ENCODE measurements at regions not wholly inside any gene's neighbourhood (a gene's known extent, or its start where the extent isn't known, plus 50 kb on each side); places are given as distances from the start of the nearest gene placed in this dataset.

DNA sequence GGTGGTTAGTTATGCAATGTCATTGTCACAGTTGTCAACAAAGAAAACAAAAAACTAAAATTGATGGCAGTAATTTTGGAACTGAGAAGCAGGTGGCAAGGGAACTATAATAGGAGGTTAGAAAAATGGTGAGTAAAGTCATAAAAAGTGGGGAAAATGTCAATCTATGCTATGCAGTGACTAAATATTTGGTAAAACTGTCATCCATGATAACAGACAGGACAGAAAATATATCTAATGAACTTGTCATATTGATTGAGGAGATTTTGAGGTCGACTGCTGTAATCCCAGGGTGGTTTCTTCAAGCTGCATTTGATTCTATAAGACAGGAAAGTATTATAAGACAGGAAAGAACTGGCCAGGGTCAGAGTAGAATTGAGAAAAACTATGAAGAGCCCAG lies 998.4 kb downstream of the IGSF11 start:
- H3K4me1 ChIP-seq (ENCODE audit: insufficient read depth, low read length) = no peaks in the 10 kb centered on the region
- no peaks in the 10 kb centered on the region for H3K36me3 ChIP-seq (ENCODE audit: insufficient read depth, low read length)
- H3K4me3 Mint-ChIP-seq = no peak overlapping the region
- ChIA-PET CTCF (no interaction called here), POLR2A (no interaction called here)
- no peaks in the 10 kb centered on the region for H3K36me3 Mint-ChIP-seq
- no peaks in the 10 kb centered on the region for H3K27me3 ChIP-seq (ENCODE audit: insufficient read depth, low read length, poor library complexity, severe bottlenecking)
- peaks cover 14 to 38% (median 17%) of the 10 kb centered on the region in 5 donors for H3K9me3 Mint-ChIP-seq
- H3K27me3 Mint-ChIP-seq = no peaks in the 10 kb centered on the region
- DNase-seq = no peak
- H3K27ac Mint-ChIP-seq = no peak overlapping the region
- no peaks in the 10 kb centered on the region for H3K9me3 ChIP-seq (ENCODE audit: low read length)
- H3K4me3 ChIP-seq (ENCODE audit: low read length) = no peak overlapping the region
- H3K27ac ChIP-seq (ENCODE audit: low read depth, low read length) = no peak overlapping the region
- H3K4me1 Mint-ChIP-seq = no peaks in the 10 kb centered on the region

DNA sequence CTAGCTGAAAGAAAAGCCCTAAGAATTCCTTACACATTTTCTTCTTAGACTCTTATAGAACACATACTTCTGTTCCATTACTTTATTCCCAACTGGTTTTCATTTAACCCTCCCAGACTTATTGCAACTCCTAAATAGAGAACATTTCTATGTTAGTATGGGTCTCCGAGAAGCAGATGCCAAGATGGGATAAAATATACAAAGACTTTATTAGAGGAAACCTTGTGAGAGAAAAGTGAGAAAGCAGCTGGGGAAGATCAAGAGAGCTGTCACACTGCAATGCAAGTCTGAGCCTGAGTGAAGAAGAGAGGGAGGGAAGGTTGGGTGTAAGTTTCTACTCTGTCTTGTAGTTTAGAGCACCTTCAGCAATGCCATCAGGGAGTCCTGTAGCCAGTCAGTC lies 979.3 kb downstream of the IGSF11 start:
- no peaks in the 10 kb centered on the region for H3K27me3 Mint-ChIP-seq
- no peak overlapping the region for H3K4me3 ChIP-seq (ENCODE audit: low read length)

DNA sequence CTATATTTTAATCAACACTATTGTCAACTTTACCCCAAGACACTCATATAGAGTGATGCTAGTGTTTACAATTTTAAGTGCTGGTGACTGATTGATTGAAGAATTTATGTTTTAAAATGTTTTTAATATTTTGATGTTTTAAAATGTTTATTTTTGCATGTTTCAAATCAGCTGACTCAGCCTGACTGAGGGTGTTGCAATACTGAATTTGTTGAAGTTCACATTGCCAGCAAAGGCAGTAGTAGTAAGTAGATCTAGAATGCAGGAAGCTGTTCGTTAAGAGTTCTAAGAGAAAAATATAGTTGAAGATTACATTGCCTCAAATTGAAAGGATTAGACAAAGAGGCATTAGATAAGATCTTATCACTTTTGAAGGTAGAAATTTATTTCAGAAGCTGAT lies 977.6 kb downstream of the IGSF11 start:
- Histone ChIP-seq H3K27me3 (ENCODE audit: insufficient read depth, low read length, poor library complexity, severe bottlenecking) (no peaks in the 10 kb centered on the region), H3K27ac (ENCODE audit: low read depth, low read length) (no peak overlapping the region), H3K4me1 (ENCODE audit: insufficient read depth, low read length) (no peaks in the 10 kb centered on the region), H3K9me3 (ENCODE audit: low read length) (peaks cover 3% of the 10 kb centered on the region), H3K4me3 (ENCODE audit: low read length) (no peak overlapping the region), H3K36me3 (ENCODE audit: insufficient read depth, low read length) (no peaks in the 10 kb centered on the region)
- Mint-ChIP-seq H3K9me3 (peaks cover 0 to 17% (median 5%) of the 10 kb centered on the region in 5 donors), H3K4me1 (no peaks in the 10 kb centered on the region), H3K4me3 (no peak overlapping the region), H3K27ac (no peak overlapping the region), H3K27me3 (no peaks in the 10 kb centered on the region), H3K36me3 (no peaks in the 10 kb centered on the region)
- DNase-seq = no peak
- CTCF ChIA-PET = no interaction called here
- POLR2A ChIA-PET = no interaction called here

More for the DNA sequence above, 979.3 kb downstream of the IGSF11 start:
- Histone ChIP-seq H3K4me1 (ENCODE audit: insufficient read depth, low read length) (no peaks in the 10 kb centered on the region), H3K36me3 (ENCODE audit: insufficient read depth, low read length) (no peaks in the 10 kb centered on the region), H3K9me3 (ENCODE audit: low read length) (no peaks in the 10 kb centered on the region), H3K27me3 (ENCODE audit: insufficient read depth, low read length, poor library complexity, severe bottlenecking) (no peaks in the 10 kb centered on the region), H3K27ac (ENCODE audit: low read depth, low read length) (no peak overlapping the region)
- no peaks in the 10 kb centered on the region for H3K4me1 Mint-ChIP-seq
- CTCF ChIA-PET = no interaction called here
- H3K9me3 Mint-ChIP-seq = peaks cover 0 to 22% (median 9%) of the 10 kb centered on the region in 5 donors
- H3K27ac Mint-ChIP-seq = no peak overlapping the region
- no peak for DNase-seq
- H3K4me3 Mint-ChIP-seq = no peak overlapping the region
- no peaks in the 10 kb centered on the region for H3K36me3 Mint-ChIP-seq
- POLR2A ChIA-PET = no interaction called here

DNA sequence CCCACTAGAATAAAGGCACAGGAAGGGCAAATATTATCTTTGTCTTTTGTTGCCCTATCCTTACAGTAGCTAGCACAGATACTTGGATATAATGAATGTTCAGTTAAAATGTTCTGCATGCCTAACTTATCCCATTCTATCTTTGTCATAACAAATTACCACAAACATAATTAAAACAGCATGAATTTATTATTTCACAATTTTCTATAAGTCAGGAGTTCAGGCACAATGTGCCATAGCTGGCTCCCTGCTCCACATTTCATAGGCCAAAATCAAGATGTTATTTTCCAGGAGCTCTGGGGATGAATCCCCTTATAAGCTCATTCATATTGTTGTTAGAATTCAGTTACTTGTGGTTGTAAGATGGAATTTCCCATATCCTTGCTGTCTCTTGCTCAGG lies 975.5 kb downstream of the IGSF11 start:
- peaks cover 3% of the 10 kb centered on the region for H3K9me3 ChIP-seq (ENCODE audit: low read length)
- no peak for DNase-seq
- no peak overlapping the region for H3K27ac Mint-ChIP-seq
- H3K36me3 Mint-ChIP-seq = no peaks in the 10 kb centered on the region
- no peaks in the 10 kb centered on the region for H3K27me3 Mint-ChIP-seq
- no peaks in the 10 kb centered on the region for H3K27me3 ChIP-seq (ENCODE audit: insufficient read depth, low read length, poor library complexity, severe bottlenecking)
- no peak overlapping the region for H3K4me3 ChIP-seq (ENCODE audit: low read length)
- H3K4me1 ChIP-seq (ENCODE audit: insufficient read depth, low read length) = no peaks in the 10 kb centered on the region
- ChIA-PET POLR2A (no interaction called here), CTCF (no interaction called here)
- no peaks in the 10 kb centered on the region for H3K4me1 Mint-ChIP-seq
- H3K27ac ChIP-seq (ENCODE audit: low read depth, low read length) = no peak overlapping the region
- no peak overlapping the region for H3K4me3 Mint-ChIP-seq
- H3K9me3 Mint-ChIP-seq = peaks cover 0 to 19% (median 7%) of the 10 kb centered on the region in 5 donors
- no peaks in the 10 kb centered on the region for H3K36me3 ChIP-seq (ENCODE audit: insufficient read depth, low read length)

DNA sequence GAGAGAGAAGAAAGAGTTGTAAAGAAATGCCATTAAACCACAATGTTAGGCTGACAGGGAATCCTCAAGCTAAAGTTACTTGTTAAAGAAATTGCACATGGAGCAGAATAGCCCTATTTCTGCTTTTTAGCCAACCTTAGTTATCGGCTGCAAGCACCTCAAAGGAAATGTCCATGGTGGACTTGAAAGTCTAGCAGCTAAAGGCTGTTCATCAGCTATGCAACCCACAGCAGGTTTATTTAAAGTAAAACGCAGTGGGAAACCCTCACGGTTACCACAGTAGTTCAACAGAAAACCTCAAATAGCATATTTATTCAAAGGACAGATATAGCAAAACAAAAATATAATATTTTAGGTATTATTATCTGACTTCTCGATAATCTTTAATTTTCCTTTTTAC lies 967.2 kb downstream of the IGSF11 start:
- CTCF ChIA-PET = no interaction called here
- peaks cover 0 to 35% (median 7%) of the 10 kb centered on the region in 5 donors for H3K9me3 Mint-ChIP-seq
- H3K4me1 Mint-ChIP-seq = no peaks in the 10 kb centered on the region
- no peak for DNase-seq
- no peak overlapping the region for H3K27ac Mint-ChIP-seq
- POLR2A ChIA-PET = no interaction called here
- H3K9me3 ChIP-seq (ENCODE audit: low read length) = no peaks in the 10 kb centered on the region
- no peaks in the 10 kb centered on the region for H3K27me3 ChIP-seq (ENCODE audit: insufficient read depth, low read length, poor library complexity, severe bottlenecking)
- H3K4me1 ChIP-seq (ENCODE audit: insufficient read depth, low read length) = no peaks in the 10 kb centered on the region
- H3K27ac ChIP-seq (ENCODE audit: low read depth, low read length) = no peak overlapping the region
- no peaks in the 10 kb centered on the region for H3K36me3 ChIP-seq (ENCODE audit: insufficient read depth, low read length)
- H3K36me3 Mint-ChIP-seq = no peaks in the 10 kb centered on the region
- H3K4me3 ChIP-seq (ENCODE audit: low read length) = no peak overlapping the region
- no peak overlapping the region for H3K4me3 Mint-ChIP-seq
- H3K27me3 Mint-ChIP-seq = no peaks in the 10 kb centered on the region

DNA sequence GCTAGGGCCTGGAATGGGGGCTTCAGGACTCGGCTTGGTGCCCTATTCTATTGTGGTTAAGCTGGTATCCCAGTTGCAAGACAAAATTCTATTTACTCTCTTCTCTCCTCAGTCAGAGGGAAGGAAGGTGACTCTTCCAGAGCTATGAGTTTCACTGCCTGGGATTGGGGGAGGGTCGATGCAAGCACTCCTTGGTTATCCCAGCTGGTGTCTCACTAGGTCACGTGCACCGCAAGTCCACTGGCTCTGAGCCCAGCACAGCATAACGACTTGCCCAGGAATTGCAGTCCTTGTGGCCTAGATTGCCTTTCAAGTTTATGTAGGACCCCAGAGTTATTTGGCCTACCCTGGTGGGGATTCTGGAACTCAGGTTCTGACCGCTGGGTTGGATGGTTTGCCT lies 958.8 kb downstream of the IGSF11 start:
- H3K9me3 Mint-ChIP-seq = peaks cover 6 to 28% (median 8%) of the 10 kb centered on the region in 5 donors
- no peaks in the 10 kb centered on the region for H3K4me1 Mint-ChIP-seq
- H3K27me3 Mint-ChIP-seq = no peaks in the 10 kb centered on the region
- H3K4me3 ChIP-seq (ENCODE audit: low read length) = no peak overlapping the region
- no peaks in the 10 kb centered on the region for H3K36me3 ChIP-seq (ENCODE audit: insufficient read depth, low read length)
- ChIA-PET POLR2A (no interaction called here), CTCF (no interaction called here)
- no peaks in the 10 kb centered on the region for H3K4me1 ChIP-seq (ENCODE audit: insufficient read depth, low read length)
- DNase-seq = no peak
- no peak overlapping the region for H3K27ac ChIP-seq (ENCODE audit: low read depth, low read length)
- H3K27ac Mint-ChIP-seq = no peak overlapping the region
- H3K9me3 ChIP-seq (ENCODE audit: low read length) = no peaks in the 10 kb centered on the region
- H3K4me3 Mint-ChIP-seq = no peak overlapping the region
- H3K27me3 ChIP-seq (ENCODE audit: insufficient read depth, low read length, poor library complexity, severe bottlenecking) = no peaks in the 10 kb centered on the region
- no peaks in the 10 kb centered on the region for H3K36me3 Mint-ChIP-seq

DNA sequence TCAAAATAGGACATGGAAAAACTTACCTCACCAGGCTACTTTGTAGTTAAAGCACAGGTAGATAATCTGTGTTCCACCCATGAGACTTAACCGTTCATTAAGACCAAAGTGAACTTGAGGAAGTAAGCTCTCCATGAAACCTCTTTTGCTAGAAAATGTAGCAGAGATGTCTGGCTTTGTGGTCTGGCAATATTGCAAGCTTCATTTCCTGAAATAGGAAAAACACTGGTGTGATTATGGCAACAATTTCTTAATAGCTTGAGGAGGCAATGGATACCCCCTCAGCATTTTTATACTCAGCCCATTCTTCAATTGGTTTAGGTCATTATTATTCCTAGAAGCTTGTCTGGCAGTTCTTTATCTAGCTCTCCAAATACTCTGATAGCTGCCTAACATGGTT lies 957.3 kb downstream of the IGSF11 start:
- Histone ChIP-seq H3K27ac (ENCODE audit: low read depth, low read length) (no peak overlapping the region), H3K4me3 (ENCODE audit: low read length) (no peak overlapping the region), H3K4me1 (ENCODE audit: insufficient read depth, low read length) (no peaks in the 10 kb centered on the region), H3K36me3 (ENCODE audit: insufficient read depth, low read length) (no peaks in the 10 kb centered on the region), H3K9me3 (ENCODE audit: low read length) (no peaks in the 10 kb centered on the region), H3K27me3 (ENCODE audit: insufficient read depth, low read length, poor library complexity, severe bottlenecking) (no peaks in the 10 kb centered on the region)
- no peaks in the 10 kb centered on the region for H3K27me3 Mint-ChIP-seq
- H3K9me3 Mint-ChIP-seq = peaks cover 6 to 20% (median 9%) of the 10 kb centered on the region in 5 donors
- ChIA-PET POLR2A (no interaction called here), CTCF (no interaction called here)
- no peak overlapping the region for H3K4me3 Mint-ChIP-seq
- H3K27ac Mint-ChIP-seq = no peak overlapping the region
- H3K4me1 Mint-ChIP-seq = no peaks in the 10 kb centered on the region
- no peak for DNase-seq
- H3K36me3 Mint-ChIP-seq = no peaks in the 10 kb centered on the region

DNA sequence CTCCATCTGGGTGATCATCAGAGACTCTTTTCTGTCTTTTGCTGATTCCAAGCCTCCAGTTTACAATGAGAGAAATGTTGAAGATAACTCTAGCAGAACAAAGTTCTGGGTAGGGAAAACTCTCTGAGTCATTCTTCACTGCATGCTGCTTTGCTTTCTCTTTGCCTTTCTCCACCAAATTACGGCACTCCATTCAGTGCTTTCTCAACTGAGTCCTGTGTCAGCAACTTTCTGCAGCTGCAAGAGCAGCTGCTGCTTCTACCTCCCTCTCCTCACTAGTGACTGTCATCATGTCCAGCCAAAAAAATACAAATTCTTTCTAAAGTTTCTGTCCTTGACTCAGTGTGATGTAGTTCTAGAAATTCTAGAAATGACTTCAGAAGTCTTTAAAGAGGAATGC lies 953.8 kb downstream of the IGSF11 start:
- no peaks in the 10 kb centered on the region for H3K9me3 ChIP-seq (ENCODE audit: low read length)
- Mint-ChIP-seq H3K27ac (no peak overlapping the region), H3K4me3 (no peak overlapping the region), H3K9me3 (peaks cover 0 to 10% (median 6%) of the 10 kb centered on the region in 5 donors), H3K4me1 (no peaks in the 10 kb centered on the region), H3K36me3 (no peaks in the 10 kb centered on the region), H3K27me3 (no peaks in the 10 kb centered on the region)
- H3K4me3 ChIP-seq (ENCODE audit: low read length) = no peak overlapping the region
- no peaks in the 10 kb centered on the region for H3K4me1 ChIP-seq (ENCODE audit: insufficient read depth, low read length)
- DNase-seq = no peak
- H3K27ac ChIP-seq (ENCODE audit: low read depth, low read length) = no peak overlapping the region
- POLR2A ChIA-PET = no interaction called here
- CTCF ChIA-PET = no interaction called here
- no peaks in the 10 kb centered on the region for H3K36me3 ChIP-seq (ENCODE audit: insufficient read depth, low read length)
- no peaks in the 10 kb centered on the region for H3K27me3 ChIP-seq (ENCODE audit: insufficient read depth, low read length, poor library complexity, severe bottlenecking)

DNA sequence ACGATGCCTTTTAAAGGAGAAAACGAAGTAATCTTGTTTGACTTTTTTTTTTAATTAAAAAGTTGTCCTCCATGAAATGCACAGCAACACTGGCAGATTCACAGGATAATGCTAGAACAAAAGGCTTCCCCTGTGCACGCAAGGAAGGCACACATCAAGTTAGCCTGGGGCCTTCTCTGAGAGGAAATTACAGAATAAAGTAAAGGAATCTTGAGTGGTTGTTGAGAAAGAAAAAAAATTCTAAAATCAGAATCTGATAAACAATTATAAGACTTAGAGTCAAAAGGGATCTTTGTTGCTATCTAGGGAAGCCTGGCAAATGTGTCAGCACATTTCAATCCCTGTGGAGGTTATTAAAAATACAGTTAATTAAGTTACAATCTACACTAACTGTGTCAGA lies 946.0 kb downstream of the IGSF11 start:
- no peaks in the 10 kb centered on the region for H3K27me3 ChIP-seq (ENCODE audit: insufficient read depth, low read length, poor library complexity, severe bottlenecking)
- no peaks in the 10 kb centered on the region for H3K36me3 Mint-ChIP-seq

More for the DNA sequence above, 946.0 kb downstream of the IGSF11 start:
- Histone ChIP-seq H3K4me1 (ENCODE audit: insufficient read depth, low read length) (no peaks in the 10 kb centered on the region), H3K4me3 (ENCODE audit: low read length) (no peak overlapping the region), H3K27ac (ENCODE audit: low read depth, low read length) (no peak overlapping the region), H3K9me3 (ENCODE audit: low read length) (no peaks in the 10 kb centered on the region), H3K36me3 (ENCODE audit: insufficient read depth, low read length) (no peaks in the 10 kb centered on the region)
- H3K27me3 Mint-ChIP-seq = no peaks in the 10 kb centered on the region
- H3K9me3 Mint-ChIP-seq = peaks cover 7 to 37% (median 12%) of the 10 kb centered on the region in 5 donors
- ChIA-PET POLR2A (no interaction called here), CTCF (no interaction called here)
- DNase-seq = no peak
- no peaks in the 10 kb centered on the region for H3K4me1 Mint-ChIP-seq
- H3K27ac Mint-ChIP-seq = no peak overlapping the region
- no peak overlapping the region for H3K4me3 Mint-ChIP-seq

Data from CD8-positive, alpha-beta memory T cell (primary cell).